A549 (cell line): ENCODE measurements at regions not wholly inside any gene's neighbourhood (a gene's known extent, or its start where the extent isn't known, plus 50 kb on each side); places are given as distances from the start of the nearest gene placed in this dataset.

Source experiments
- ATAC-seq, 2 experiments: fragments of 200-7000 bp in 1 of 2; fragments of >200 bp in 1 of 2; cut with Nextera tagmentation in 1 of 2; cut with Tn5 transposase in 1 of 2; 3 replicates each; pipeline versions ENCODE4 v1.8.0 to v1.9.1; 2018 to 2020; ENCODE audit warnings: mild to moderate bottlenecking in 1 of 2, moderate library complexity in 1 of 2
- CTCF ChIA-PET: fragments of 300-600 bp; sonication (Branson Sonifier 250); formaldehyde crosslinking; extraction: SDS; loops from one replicate; lab custom pipeline; 2021; ENCODE audit warnings: antibody characterized with exemption, inconsistent platforms; lab: Yijun Ruan, JAX
- POLR2A ChIA-PET: fragments of 350-600 bp; formaldehyde crosslinking; extraction: SDS; loops from one replicate; lab custom pipeline; 2021; ENCODE audit warnings: antibody characterized with exemption, inconsistent platforms; lab: Yijun Ruan, JAX
- DNase-seq, 2 experiments: peaks; one replicate each; pipeline versions ENCODE4 v3.0.0 to v3.0.0-alpha.2; 2011 to 2016; ENCODE audit warnings: low read depth in 1 of 2, low spot score in 1 of 2
- FAIRE-seq: peaks from 2 replicates; lab custom pipeline; 2011; peaks lifted over from hg19 to GRCh38; lab: Jason Lieb, UNC
- H3K27ac ChIP-seq, 2 experiments: fragments of >200 bp; sonication (Bioruptor Twin); formaldehyde crosslinking; 3 replicates each; pipeline ENCODE4 v1.5.1; 2016 to 2017
- H3K4me1 ChIP-seq: fragments of >200 bp; sonication (Bioruptor Twin); formaldehyde crosslinking; 3 replicates; pipeline ENCODE4 v1.6.1; 2016
- H3K4me2 ChIP-seq: fragments of >200 bp; sonication (Bioruptor Twin); formaldehyde crosslinking; 3 replicates; pipeline ENCODE4 v1.6.1; 2016
- H3K4me3 ChIP-seq: fragments of >200 bp; sonication (Bioruptor Twin); formaldehyde crosslinking; 3 replicates; pipeline ENCODE4 v1.5.1; 2016
- H3K9me3 ChIP-seq: fragments of >200 bp; sonication (Bioruptor Twin); formaldehyde crosslinking; 3 replicates; pipeline ENCODE4 v1.6.1; 2016
- ATOH8 ChIP-seq: fragments of 250-450 bp; sonication (Bioruptor Pico); IDR thresholded peaks from 2 replicates; pipeline ENCODE4 v1.5.0; 2020; ENCODE audit warnings: low read depth, mild to moderate bottlenecking, moderate library complexity
- BCL3 ChIP-seq: fragments of >200 bp; sonication (Bioruptor Twin); formaldehyde crosslinking; IDR thresholded peaks from 3 replicates; pipeline ENCODE4 v1.6.1; 2016
- CBX2 ChIP-seq: fragments of 200-600 bp; sonication (generic); IDR thresholded peaks from 2 replicates; pipeline ENCODE4 v1.6.1; 2016; ENCODE audit warnings: low read depth, mild to moderate bottlenecking, borderline replicate concordance
- CHD2 ChIP-seq: fragments of 150-350 bp; IDR thresholded peaks from 2 replicates; pipeline ENCODE4 v1.6.1; 2014; ENCODE audit warnings: low read length; ENCODE audit not compliant: partially characterized antibody
- E2F6 ChIP-seq: IDR thresholded peaks from 2 replicates; pipeline ENCODE4 v1.6.1; 2012; ENCODE audit warnings: low read depth, borderline replicate concordance
- EP300 ChIP-seq, 2 experiments: fragments of >200 bp; sonication (Bioruptor Twin); formaldehyde crosslinking; IDR thresholded peaks; 2 replicates in 1 of 2; 3 replicates in 1 of 2; pipeline ENCODE4 v1.6.1; 2016 to 2017
- HDAC2 ChIP-seq: fragments of 200-600 bp; sonication (generic); IDR thresholded peaks from 2 replicates; pipeline ENCODE4 v1.6.1; 2016
- HOXB13 ChIP-seq: fragments of 250-450 bp; sonication (Bioruptor Pico); IDR thresholded peaks from 2 replicates; pipeline ENCODE4 v1.5.0; 2020; ENCODE audit warnings: low read depth, mild to moderate bottlenecking, moderate library complexity
- KDM5A ChIP-seq: fragments of 200-600 bp; sonication (generic); IDR thresholded peaks from 2 replicates; pipeline ENCODE4 v1.6.1; 2016; ENCODE audit warnings: antibody characterized with exemption, mild to moderate bottlenecking
- RAD21 ChIP-seq, 2 experiments: fragments of >200 bp in 1 of 2; sonication (Bioruptor Twin) in 1 of 2; formaldehyde crosslinking in 1 of 2; IDR thresholded peaks in 1 of 2; conservative IDR thresholded peaks in 1 of 2; 2 replicates in 1 of 2; 3 replicates in 1 of 2; pipeline ENCODE4 v1.6.1; 2012 to 2018; ENCODE audit warnings: inconsistent platforms in 1 of 2
- REST ChIP-seq: fragments of 200-600 bp; sonication (generic); IDR thresholded peaks from 2 replicates; pipeline ENCODE4 v1.6.1; 2016; ENCODE audit warnings: antibody characterized with exemption, mild to moderate bottlenecking, moderate library complexity
- SREBF2 ChIP-seq: fragments of 450-650 bp; IDR thresholded peaks from 2 replicates; pipeline ENCODE4 v1.6.1; 2014; ENCODE audit warnings: mild to moderate bottlenecking, moderate library complexity
- TFCP2L1 ChIP-seq: fragments of 250-450 bp; sonication (Bioruptor Pico); IDR thresholded peaks from 2 replicates; pipeline ENCODE4 v1.5.0; 2021; ENCODE audit warnings: mild to moderate bottlenecking
- ZNF302 ChIP-seq: fragments of 250-450 bp; sonication (Bioruptor Pico); IDR thresholded peaks from 2 replicates; pipeline ENCODE4 v1.9.0; 2021; ENCODE audit warnings: inconsistent platforms, mild to moderate bottlenecking, moderate library complexity
- ZSCAN20 ChIP-seq: fragments of 250-450 bp; sonication (Bioruptor Pico); IDR thresholded peaks from 2 replicates; pipeline ENCODE4 v1.8.0; 2022; ENCODE audit warnings: mild to moderate bottlenecking, moderate library complexity
- WGBS: methylation state at CpG from one replicate; pipeline ENCODE4 v1.1.6; 2017; ENCODE audit errors: missing lambda C conversion rate; 5-methylcytosine and 5-hydroxymethylcytosine counted together
- TF ChIP-seq, protein P1 (sequence below): IDR thresholded peaks from 2 replicates; pipeline ENCODE4 v1.6.1; 2012
- TF ChIP-seq, protein P2 (sequence below): IDR thresholded peaks from 2 replicates; pipeline ENCODE4 v1.6.1; 2012
- TF ChIP-seq, protein P3 (sequence below): fragments of >200 bp; sonication (Bioruptor Twin); formaldehyde crosslinking; IDR thresholded peaks from 2 replicates; pipeline ENCODE4 v1.6.1; 2016

DNA sequence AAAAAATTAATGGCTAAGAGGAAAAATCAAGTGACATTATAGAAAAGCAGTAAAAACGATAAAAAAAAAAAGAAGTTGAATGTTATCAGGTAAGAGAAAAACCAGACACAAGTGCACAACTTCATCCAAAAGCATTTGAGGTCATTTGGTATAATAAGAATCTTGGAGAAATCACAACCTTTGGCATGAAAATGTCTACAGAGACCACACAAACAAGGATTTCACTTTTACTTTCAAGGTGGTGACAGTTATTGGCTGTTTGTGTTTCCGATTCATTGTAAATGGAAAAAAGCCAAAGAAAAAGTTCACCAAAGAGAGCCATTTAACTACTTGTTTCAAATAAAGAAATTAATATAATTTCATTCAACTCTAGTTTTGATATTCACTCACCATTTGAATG, 1193.5 kb downstream of the PCDH9 start:
- no peaks in the 10 kb centered on the region for H3K4me1 ChIP-seq
- no peaks in the 10 kb centered on the region for H3K9me3 ChIP-seq
- FAIRE-seq (no peak), ATAC-seq (no peak), DNase-seq (no peak)
- TF ChIP-seq CBX2 (no peak), HOXB13 (CRISPR knock-in tag) (no peak), SREBF2 (no peak)
- no peak overlapping the region for H3K4me2 ChIP-seq
- POLR2A ChIA-PET: no interaction called here
- no peak overlapping the region for H3K4me3 ChIP-seq
- CTCF ChIA-PET: no interaction called here
- no peak overlapping the region for H3K27ac ChIP-seq
- WGBS: 73% methylated on average over 2 of the region's 2 CpGs

DNA sequence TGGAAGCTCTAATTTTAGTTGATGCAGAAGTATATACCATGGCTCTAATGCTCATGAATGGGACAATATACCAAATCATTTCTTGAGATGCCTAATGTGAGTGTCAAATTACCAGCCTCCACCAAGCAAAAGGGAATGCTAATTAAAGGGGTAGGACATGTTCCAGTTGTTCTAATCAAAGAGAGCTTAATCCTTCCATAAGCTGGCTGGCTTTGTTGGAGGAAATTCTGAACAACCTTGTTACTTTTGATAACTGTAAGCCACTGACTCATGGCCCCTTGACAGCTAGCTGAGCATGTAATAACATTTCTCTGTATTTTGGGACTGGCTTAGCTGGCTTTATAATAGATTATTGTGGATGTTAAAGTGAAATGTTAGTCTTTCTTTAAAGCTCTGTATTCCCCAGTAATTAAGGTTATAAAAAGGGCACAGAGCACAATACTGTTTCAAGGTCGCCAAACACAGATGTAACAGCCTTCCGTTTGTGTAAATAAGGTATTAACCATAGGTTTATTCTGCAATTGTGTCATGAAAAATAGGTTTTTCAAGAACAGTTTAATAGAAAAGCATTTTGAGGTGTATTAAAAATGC, 1194.0 kb downstream of the PCDH9 start:
- DNase-seq (no peak), FAIRE-seq (no peak), ATAC-seq (no peak)
- CTCF ChIA-PET: no interaction called here
- TF ChIP-seq EP300 (IDR thresholded peaks at IDR 0.05) (no peak), RAD21 (conservative IDR thresholded peaks at IDR 0.05 in 1 of 2, IDR thresholded peaks at IDR 0.05 in 1 of 2) (no peak), ZNF302 (CRISPR knock-in tag) (no peak), ZSCAN20 (no peak), KDM5A (no peak), BCL3 (no peak), ATOH8 (no peak)
- TF ChIP-seq, protein P1, sequence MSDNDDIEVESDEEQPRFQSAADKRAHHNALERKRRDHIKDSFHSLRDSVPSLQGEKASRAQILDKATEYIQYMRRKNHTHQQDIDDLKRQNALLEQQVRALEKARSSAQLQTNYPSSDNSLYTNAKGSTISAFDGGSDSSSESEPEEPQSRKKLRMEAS: no peak
- H3K27ac ChIP-seq: no peak overlapping the region
- POLR2A ChIA-PET: no interaction called here
- no peaks in the 10 kb centered on the region for H3K9me3 ChIP-seq
- WGBS: 72% methylated on average over 2 of the region's 2 CpGs
- H3K4me3 ChIP-seq: no peak overlapping the region
- no peak overlapping the region for H3K4me2 ChIP-seq
- H3K4me1 ChIP-seq: no peaks in the 10 kb centered on the region

DNA sequence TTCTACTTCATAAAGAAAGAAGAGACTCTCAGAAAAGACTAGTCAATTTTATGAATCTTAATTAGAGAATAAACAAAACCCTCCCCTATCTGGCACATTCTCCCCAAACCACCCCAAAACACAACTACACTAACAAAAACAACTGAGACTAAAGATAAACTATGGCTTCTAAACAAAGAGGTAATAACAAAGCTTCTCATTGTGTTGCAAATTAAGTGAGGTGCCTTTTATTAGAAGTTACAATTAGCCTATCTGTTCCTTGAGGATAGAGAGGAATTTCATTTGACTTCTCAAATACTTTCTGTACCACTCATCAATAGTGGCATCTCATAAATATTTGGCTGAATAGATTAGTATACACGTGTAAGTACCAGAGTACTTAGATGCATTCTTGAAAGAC, 1196.2 kb downstream of the PCDH9 start:
- no peak overlapping the region for H3K4me3 ChIP-seq
- H3K9me3 ChIP-seq: no peaks in the 10 kb centered on the region
- no peak for FAIRE-seq
- CTCF ChIA-PET: interaction anchor here (1.1 kb wide), 1 partner anchor 11 kb away, joined by 3 read pairs; no protein-coding TSS in a partner anchor
- H3K4me2 ChIP-seq: no peak overlapping the region
- DNase-seq: no peak
- no peak for ATAC-seq
- no peak overlapping the region for H3K27ac ChIP-seq
- POLR2A ChIA-PET: no interaction called here
- TF ChIP-seq, protein P2, sequence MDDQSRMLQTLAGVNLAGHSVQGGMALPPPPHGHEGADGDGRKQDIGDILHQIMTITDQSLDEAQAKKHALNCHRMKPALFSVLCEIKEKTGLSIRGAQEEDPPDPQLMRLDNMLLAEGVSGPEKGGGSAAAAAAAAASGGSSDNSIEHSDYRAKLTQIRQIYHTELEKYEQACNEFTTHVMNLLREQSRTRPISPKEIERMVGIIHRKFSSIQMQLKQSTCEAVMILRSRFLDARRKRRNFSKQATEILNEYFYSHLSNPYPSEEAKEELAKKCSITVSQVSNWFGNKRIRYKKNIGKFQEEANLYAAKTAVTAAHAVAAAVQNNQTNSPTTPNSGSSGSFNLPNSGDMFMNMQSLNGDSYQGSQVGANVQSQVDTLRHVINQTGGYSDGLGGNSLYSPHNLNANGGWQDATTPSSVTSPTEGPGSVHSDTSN: no peak
- no peak for TF ChIP-seq HDAC2
- no peak for TF ChIP-seq CHD2
- TF ChIP-seq EP300 (IDR thresholded peaks at IDR 0.05): no peak
- TF ChIP-seq REST: no peak
- TF ChIP-seq E2F6: no peak
- TF ChIP-seq TFCP2L1 (CRISPR knock-in tag): no peak
- TF ChIP-seq, protein P3, sequence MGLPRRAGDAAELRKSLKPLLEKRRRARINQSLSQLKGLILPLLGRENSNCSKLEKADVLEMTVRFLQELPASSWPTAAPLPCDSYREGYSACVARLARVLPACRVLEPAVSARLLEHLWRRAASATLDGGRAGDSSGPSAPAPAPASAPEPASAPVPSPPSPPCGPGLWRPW: no peak
- no peaks in the 10 kb centered on the region for H3K4me1 ChIP-seq
- WGBS: 47% methylated on average over 1 of the region's 1 CpG
